SK-N-SH (cell line): ENCODE measurements at regions not wholly inside any gene's neighbourhood (a gene's known extent, or its start where the extent isn't known, plus 50 kb on each side); places are given as distances from the start of the nearest gene placed in this dataset.

Source experiments
- CTCF ChIA-PET: fragments of 300-600, 350-600 bp; formaldehyde crosslinking; extraction: SDS; loops from one replicate; lab custom pipeline; 2021; lab: Yijun Ruan, JAX
- POLR2A ChIA-PET: fragments of 350-600 bp; sonication (Branson Sonifier 250); formaldehyde crosslinking; extraction: SDS; loops from one replicate; lab custom pipeline; 2020; ENCODE audit warnings: antibody characterized with exemption, inconsistent platforms; lab: Yijun Ruan, JAX
- DNase-seq: peaks from one replicate; pipeline ENCODE4 v3.0.0; 2012
- H2AFZ ChIP-seq: fragments of 200-600 bp; sonication (generic); 2 replicates; pipeline ENCODE4 v1.8.1; 2016; ENCODE audit warnings: antibody characterized with exemption, mild to moderate bottlenecking, low read depth
- H3F3A ChIP-seq: fragments of 200-600 bp; sonication (generic); replicated peaks from 2 replicates; pipeline ENCODE3; 2016; ENCODE audit warnings: antibody characterized with exemption, mild to moderate bottlenecking; ENCODE audit not compliant: insufficient read depth
- H3K27ac ChIP-seq, 2 experiments: fragments of 200-500 bp in 1 of 2; fragments of 200-600 bp in 1 of 2; sonication (Bioruptor generic) in 1 of 2; sonication (generic), shearing (Covaris generic) in 1 of 2; 2 replicates each; pipeline versions ENCODE4 v1.5.1 to v1.6.1; 2014 to 2016; ENCODE audit warnings: low read depth in 2 of 2, inconsistent platforms in 1 of 2, low read length in 1 of 2, mild to moderate bottlenecking in 1 of 2, mixed read lengths in 1 of 2
- H3K27me3 ChIP-seq: fragments of 200-600 bp; sonication (generic), shearing (Covaris generic); 2 replicates; pipeline ENCODE4 v1.6.1; 2016; ENCODE audit warnings: mixed run types; ENCODE audit not compliant: insufficient read depth
- H3K36me3 ChIP-seq, 2 experiments: fragments of 200-500 bp in 1 of 2; fragments of 200-600 bp in 1 of 2; sonication (Bioruptor generic) in 1 of 2; sonication (generic) in 1 of 2; replicated peaks in 1 of 2; 2 replicates each; pipeline versions ENCODE3 to v1.5.1; 2014 to 2016; ENCODE audit warnings: low read length in 1 of 2, mild to moderate bottlenecking in 1 of 2; ENCODE audit not compliant: insufficient read depth in 2 of 2, control insufficient read depth in 1 of 2
- H3K4me1 ChIP-seq, 2 experiments: fragments of 200-500 bp in 1 of 2; fragments of 200-600 bp in 1 of 2; sonication (Bioruptor generic) in 1 of 2; sonication (generic), shearing (Covaris generic) in 1 of 2; 2 replicates each; pipeline versions ENCODE4 v1.5.1 to v1.6.1; 2014 to 2016; ENCODE audit warnings: low read depth in 1 of 2, low read length in 1 of 2, mixed run types in 1 of 2; ENCODE audit not compliant: insufficient read depth in 2 of 2, control insufficient read depth in 1 of 2
- H3K4me2 ChIP-seq: fragments of 200-600 bp; sonication (generic), shearing (Covaris generic); 2 replicates; pipeline ENCODE4 v1.6.1; 2017; ENCODE audit warnings: mixed run types
- H3K4me3 ChIP-seq, 2 experiments: fragments of 200-500 bp in 1 of 2; fragments of 200-600 bp in 1 of 2; sonication (Bioruptor generic) in 1 of 2; sonication (generic), shearing (Covaris generic) in 1 of 2; 2 replicates each; pipeline versions ENCODE4 v1.5.1 to v1.8.1; 2014 to 2016; ENCODE audit warnings: low read depth in 2 of 2, inconsistent platforms in 1 of 2, low read length in 1 of 2, mild to moderate bottlenecking in 1 of 2, mixed read lengths in 1 of 2, moderate library complexity in 1 of 2
- H3K79me2 ChIP-seq: fragments of 200-600 bp; sonication (generic); 2 replicates; pipeline ENCODE4 v1.8.1; 2017; ENCODE audit warnings: mild to moderate bottlenecking; ENCODE audit not compliant: insufficient read depth
- H3K9ac ChIP-seq: fragments of 200-600 bp; sonication (generic); 2 replicates; pipeline ENCODE4 v1.6.1; 2017; ENCODE audit warnings: mixed run types
- H3K9me2 ChIP-seq: fragments of 200-600 bp; sonication (generic); 2 replicates; pipeline ENCODE4 v1.6.1; 2017; ENCODE audit warnings: mixed run types
- H3K9me3 ChIP-seq: fragments of 200-600 bp; sonication (generic); 2 replicates; pipeline ENCODE4 v1.6.1; 2017; ENCODE audit warnings: mixed run types, mild to moderate bottlenecking, moderate library complexity
- H4K20me1 ChIP-seq: fragments of 200-600 bp; sonication (generic); 2 replicates; pipeline ENCODE4 v1.6.1; 2017; ENCODE audit warnings: mild to moderate bottlenecking, mixed run types; ENCODE audit not compliant: insufficient read depth
- CHD2 ChIP-seq: fragments of 150-350 bp; IDR thresholded peaks from 2 replicates; pipeline ENCODE4 v1.6.1; 2018; ENCODE audit warnings: low read length; ENCODE audit not compliant: partially characterized antibody
- ELF1 ChIP-seq: IDR thresholded peaks from 2 replicates; pipeline ENCODE4 v1.4.0; 2012
- JUND ChIP-seq: IDR thresholded peaks from 2 replicates; pipeline ENCODE4 v1.4.0; 2012
- MEF2A ChIP-seq: IDR thresholded peaks from 2 replicates; pipeline ENCODE4 v1.4.0; 2012; ENCODE audit warnings: low read depth, borderline replicate concordance
- NFIC ChIP-seq: IDR thresholded peaks from 2 replicates; pipeline ENCODE4 v1.4.0; 2012; ENCODE audit warnings: borderline replicate concordance
- POLR2AphosphoS5 ChIP-seq: IDR thresholded peaks from 2 replicates; pipeline ENCODE4 v1.6.1; 2012; ENCODE audit warnings: low read depth, low read length
- RCOR1 ChIP-seq: fragments of 150-350 bp; IDR thresholded peaks from 2 replicates; pipeline ENCODE4 v1.6.1; 2017; ENCODE audit warnings: antibody characterized with exemption, low read length
- RFX5 ChIP-seq: IDR thresholded peaks from 2 replicates; pipeline ENCODE4 v1.6.1; 2012; ENCODE audit warnings: mild to moderate bottlenecking, improper control_type of control experiment, low read length
- RXRA ChIP-seq: IDR thresholded peaks from 2 replicates; pipeline ENCODE4 v1.4.0; 2012; ENCODE audit warnings: low read depth, mild to moderate bottlenecking, borderline replicate concordance
- SMC3 ChIP-seq: IDR thresholded peaks from 2 replicates; pipeline ENCODE4 v1.6.1; 2012; ENCODE audit warnings: low read depth, low read length, improper control_type of control experiment
- TAF1 ChIP-seq: IDR thresholded peaks from 2 replicates; pipeline ENCODE4 v1.6.1; 2012; ENCODE audit warnings: low read depth, mild to moderate bottlenecking, low read length, moderate library complexity, borderline replicate concordance
- TCF12 ChIP-seq: IDR thresholded peaks from 2 replicates; pipeline ENCODE4 v1.4.0; 2012
- YY1 ChIP-seq: IDR thresholded peaks from 2 replicates; pipeline ENCODE4 v1.4.0; 2012; ENCODE audit warnings: low read depth, mild to moderate bottlenecking
- WGBS: methylation state at CpG from one replicate; pipeline ENCODE4 v1.1.6; 2017; ENCODE audit warnings: low lambda C conversion rate; 5-methylcytosine and 5-hydroxymethylcytosine counted together
- TF ChIP-seq, protein P1 (sequence below): fragments of 200-600 bp; sonication (generic); IDR thresholded peaks from 2 replicates; pipeline ENCODE4 v1.6.1; 2017; ENCODE audit warnings: antibody characterized with exemption, mild to moderate bottlenecking, moderate library complexity
- TF ChIP-seq, protein P2 (sequence below): IDR thresholded peaks from 2 replicates; pipeline ENCODE4 v1.4.0; 2012; ENCODE audit warnings: low read depth, borderline replicate concordance
- TF ChIP-seq, protein P3 (sequence below): IDR thresholded peaks from 2 replicates; pipeline ENCODE4 v1.6.1; 2012; ENCODE audit warnings: mild to moderate bottlenecking, low read depth, low read length, moderate library complexity

DNA sequence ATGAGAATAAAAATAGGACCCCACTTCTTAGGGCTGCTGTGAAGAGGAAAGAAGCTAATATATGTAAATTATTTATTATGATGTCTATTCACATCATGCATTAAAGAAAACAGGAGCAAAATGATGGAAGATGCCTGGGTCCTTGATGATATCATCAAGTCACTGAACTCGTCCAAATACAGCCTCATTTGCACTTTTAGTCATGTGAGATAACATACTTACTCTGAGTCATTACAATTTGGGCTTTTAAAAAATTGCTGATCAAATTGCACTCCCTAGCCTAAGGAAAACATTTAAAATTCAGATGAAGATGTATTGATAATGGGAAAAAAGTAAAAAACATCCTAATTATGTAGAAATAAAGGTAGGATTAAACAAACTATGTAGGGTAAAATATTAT lies 302.7 kb upstream of the CCL2 start:
- no peak for DNase-seq
- H3F3A ChIP-seq: no peaks in the 10 kb centered on the region

More for the DNA sequence above, 302.7 kb upstream of the CCL2 start:
- Histone ChIP-seq H3K27ac (no peak overlapping the region), H3K9me3 (no peaks in the 10 kb centered on the region), H3K9ac (no peak overlapping the region), H3K79me2 (no peaks in the 10 kb centered on the region), H3K36me3 (no peaks in the 10 kb centered on the region), H3K27me3 (no peaks in the 10 kb centered on the region), H3K4me3 (no peak overlapping the region), H3K4me1 (peaks cover 0 to 2% of the 10 kb centered on the region in 2 experiments; a peak in 1 of 4 replicates), H4K20me1 (no peaks in the 10 kb centered on the region), H3K9me2 (no peaks in the 10 kb centered on the region), H3K4me2 (no peak overlapping the region), H2AFZ (no peak overlapping the region)
- WGBS: 3% methylated on average over 1 of the region's 1 CpG
- TF ChIP-seq ELF1: no peak
- no peak for TF ChIP-seq NFIC
- no peak for TF ChIP-seq TAF1
- no peak for TF ChIP-seq POLR2AphosphoS5
- TF ChIP-seq RCOR1: no peak
- no peak for TF ChIP-seq RFX5
- TF ChIP-seq, protein P1, sequence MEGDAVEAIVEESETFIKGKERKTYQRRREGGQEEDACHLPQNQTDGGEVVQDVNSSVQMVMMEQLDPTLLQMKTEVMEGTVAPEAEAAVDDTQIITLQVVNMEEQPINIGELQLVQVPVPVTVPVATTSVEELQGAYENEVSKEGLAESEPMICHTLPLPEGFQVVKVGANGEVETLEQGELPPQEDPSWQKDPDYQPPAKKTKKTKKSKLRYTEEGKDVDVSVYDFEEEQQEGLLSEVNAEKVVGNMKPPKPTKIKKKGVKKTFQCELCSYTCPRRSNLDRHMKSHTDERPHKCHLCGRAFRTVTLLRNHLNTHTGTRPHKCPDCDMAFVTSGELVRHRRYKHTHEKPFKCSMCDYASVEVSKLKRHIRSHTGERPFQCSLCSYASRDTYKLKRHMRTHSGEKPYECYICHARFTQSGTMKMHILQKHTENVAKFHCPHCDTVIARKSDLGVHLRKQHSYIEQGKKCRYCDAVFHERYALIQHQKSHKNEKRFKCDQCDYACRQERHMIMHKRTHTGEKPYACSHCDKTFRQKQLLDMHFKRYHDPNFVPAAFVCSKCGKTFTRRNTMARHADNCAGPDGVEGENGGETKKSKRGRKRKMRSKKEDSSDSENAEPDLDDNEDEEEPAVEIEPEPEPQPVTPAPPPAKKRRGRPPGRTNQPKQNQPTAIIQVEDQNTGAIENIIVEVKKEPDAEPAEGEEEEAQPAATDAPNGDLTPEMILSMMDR: no peak
- TF ChIP-seq, protein P2, sequence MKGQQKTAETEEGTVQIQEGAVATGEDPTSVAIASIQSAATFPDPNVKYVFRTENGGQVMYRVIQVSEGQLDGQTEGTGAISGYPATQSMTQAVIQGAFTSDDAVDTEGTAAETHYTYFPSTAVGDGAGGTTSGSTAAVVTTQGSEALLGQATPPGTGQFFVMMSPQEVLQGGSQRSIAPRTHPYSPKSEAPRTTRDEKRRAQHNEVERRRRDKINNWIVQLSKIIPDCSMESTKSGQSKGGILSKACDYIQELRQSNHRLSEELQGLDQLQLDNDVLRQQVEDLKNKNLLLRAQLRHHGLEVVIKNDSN: no peak
- no peak for TF ChIP-seq JUND
- no peak for TF ChIP-seq TCF12
- no peak for TF ChIP-seq YY1
- TF ChIP-seq, protein P3, sequence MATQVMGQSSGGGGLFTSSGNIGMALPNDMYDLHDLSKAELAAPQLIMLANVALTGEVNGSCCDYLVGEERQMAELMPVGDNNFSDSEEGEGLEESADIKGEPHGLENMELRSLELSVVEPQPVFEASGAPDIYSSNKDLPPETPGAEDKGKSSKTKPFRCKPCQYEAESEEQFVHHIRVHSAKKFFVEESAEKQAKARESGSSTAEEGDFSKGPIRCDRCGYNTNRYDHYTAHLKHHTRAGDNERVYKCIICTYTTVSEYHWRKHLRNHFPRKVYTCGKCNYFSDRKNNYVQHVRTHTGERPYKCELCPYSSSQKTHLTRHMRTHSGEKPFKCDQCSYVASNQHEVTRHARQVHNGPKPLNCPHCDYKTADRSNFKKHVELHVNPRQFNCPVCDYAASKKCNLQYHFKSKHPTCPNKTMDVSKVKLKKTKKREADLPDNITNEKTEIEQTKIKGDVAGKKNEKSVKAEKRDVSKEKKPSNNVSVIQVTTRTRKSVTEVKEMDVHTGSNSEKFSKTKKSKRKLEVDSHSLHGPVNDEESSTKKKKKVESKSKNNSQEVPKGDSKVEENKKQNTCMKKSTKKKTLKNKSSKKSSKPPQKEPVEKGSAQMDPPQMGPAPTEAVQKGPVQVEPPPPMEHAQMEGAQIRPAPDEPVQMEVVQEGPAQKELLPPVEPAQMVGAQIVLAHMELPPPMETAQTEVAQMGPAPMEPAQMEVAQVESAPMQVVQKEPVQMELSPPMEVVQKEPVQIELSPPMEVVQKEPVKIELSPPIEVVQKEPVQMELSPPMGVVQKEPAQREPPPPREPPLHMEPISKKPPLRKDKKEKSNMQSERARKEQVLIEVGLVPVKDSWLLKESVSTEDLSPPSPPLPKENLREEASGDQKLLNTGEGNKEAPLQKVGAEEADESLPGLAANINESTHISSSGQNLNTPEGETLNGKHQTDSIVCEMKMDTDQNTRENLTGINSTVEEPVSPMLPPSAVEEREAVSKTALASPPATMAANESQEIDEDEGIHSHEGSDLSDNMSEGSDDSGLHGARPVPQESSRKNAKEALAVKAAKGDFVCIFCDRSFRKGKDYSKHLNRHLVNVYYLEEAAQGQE: no peak
- TF ChIP-seq MEF2A: no peak
- no peak for TF ChIP-seq RXRA
- TF ChIP-seq SMC3: no peak
- TF ChIP-seq CHD2: no peak
- POLR2A ChIA-PET: no interaction called here
- CTCF ChIA-PET: interaction anchor here (1.4 kb wide), 1 partner anchor 194 kb away, joined by 4 read pairs; no protein-coding TSS in a partner anchor
